ENCODE measurements at regions not wholly inside any gene's neighbourhood (a gene's known extent, or its start where the extent isn't known, plus 50 kb on each side); places are given as distances from the start of the nearest gene placed in this dataset.

- TF ChIP-seq GATA3 (IDR thresholded peaks at IDR 0.05; ENCODE audit: low read depth, low read length) (no peak), GATA2 (IDR thresholded peaks at IDR 0.05; ENCODE audit: low read depth, low read length) (no peak)
These were observed 113.7 kb downstream of the RDH14 start for GRCh38 chr2:18446715-18447114.

Data from SH-SY5Y (cell line).